ENCODE measurements at regions not wholly inside any gene's neighbourhood (a gene's known extent, or its start where the extent isn't known, plus 50 kb on each side); places are given as distances from the start of the nearest gene placed in this dataset.

- TF ChIP-seq CTCF (IDR thresholded peaks at IDR 0.05; ENCODE audit: insufficient read depth, low read length, poor library complexity, severe bottlenecking) (no peak), EZH2phosphoT487 (conservative IDR thresholded peaks at IDR 0.05; ENCODE audit: low read length) (no peak)
Observed at GRCh38 chr7:13144673-13145072, 457.2 kb downstream of the ARL4A start.

Measured in SU-DHL-6 (cell line).